Heart left ventricle (tissue), 16 donors: ENCODE measurements at regions not wholly inside any gene's neighbourhood (a gene's known extent, or its start where the extent isn't known, plus 50 kb on each side); places are given as distances from the start of the nearest gene placed in this dataset.

Experiments used
- ATAC-seq, 4 donors: fragments of 200-7000 bp; cut with Tn5 transposase; one replicate each; pipeline ENCODE4 v1.9.1; 2020 to 2022; ENCODE audit warnings: moderate library complexity in 4 of 4, mild to moderate bottlenecking in 3 of 4, moderate number of reproducible peaks in 1 of 4
- DNase-seq, 5 donors: peaks; one replicate each; pipeline ENCODE4 v3.0.0-alpha.2; 2020
- H3K27ac ChIP-seq, 12 donors: fragments of 200-600 bp; sonication (generic) in 4 of 12; one replicate each; pipeline versions ENCODE4 v1.5.0 to v1.8.0; 2016 to 2022; ENCODE audit warnings: mild to moderate bottlenecking in 2 of 12
- H3K27me3 ChIP-seq, 9 donors: fragments of 200-600 bp; sonication (generic) in 2 of 9; one replicate each; pipeline versions ENCODE4 v1.5.1 to v1.8.0; 2016 to 2022; ENCODE audit warnings: mild to moderate bottlenecking in 3 of 9
- H3K36me3 ChIP-seq, 9 donors: fragments of 200-600 bp; sonication (generic) in 2 of 9; one replicate each; pipeline versions ENCODE4 v1.5.0 to v1.8.0; 2018 to 2022; ENCODE audit warnings: mild to moderate bottlenecking in 2 of 9
- H3K4me1 ChIP-seq, 12 donors: fragments of 200-600 bp; sonication (generic) in 4 of 12; one replicate each; pipeline versions ENCODE4 v1.5.0 to v1.8.0; 2016 to 2022; ENCODE audit warnings: mild to moderate bottlenecking in 3 of 12
- H3K4me3 ChIP-seq, 12 donors: fragments of 200-600 bp; sonication (generic) in 4 of 12; one replicate each; pipeline versions ENCODE4 v1.5.0 to v1.8.0; 2017 to 2022; ENCODE audit warnings: mild to moderate bottlenecking in 9 of 12, moderate library complexity in 4 of 12
- H3K9me3 ChIP-seq, 12 donors: fragments of 200-600 bp; sonication (generic) in 4 of 12; one replicate each; pipeline versions ENCODE4 v1.5.0 to v1.8.0; 2016 to 2022; ENCODE audit warnings: mild to moderate bottlenecking in 1 of 12
- POLR2A ChIP-seq, 2 donors: fragments of 450-650 bp; IDR thresholded peaks; one replicate each; pipeline ENCODE4 v1.6.1; 2017; ENCODE audit warnings: antibody characterized with exemption in 2 of 2, mild to moderate bottlenecking in 2 of 2, moderate library complexity in 2 of 2
- WGBS, 4 donors: extraction: QIAGEN DNeasy Blood & Tissue Kit in 2 of 4; methylation state at CpG; one replicate each; pipeline versions ENCODE4 v1.1.5 to v1.1.7; 2013 to 2018; 5-methylcytosine and 5-hydroxymethylcytosine counted together
- intact Hi-C, 10 donors: fragments of 100-400 bp; cut with DNase I; formaldehyde crosslinking; loops; one replicate each; pipeline versions ENCODE4 v1.11.1 to v1.14.2; 2022
- TF ChIP-seq, protein P1 (sequence below), 12 donors: fragments of 200-600 bp; sonication (generic) in 4 of 12; IDR thresholded peaks; one replicate each; pipeline versions ENCODE4 v1.5.0 to v1.8.0; 2018 to 2022; ENCODE audit warnings: antibody characterized with exemption in 12 of 12, mild to moderate bottlenecking in 5 of 12
- donor health status: ischemic (EF 13 %, LVEDD 7.1; RV severe dilation, severe dysfunction).
- donor health status: healthy with polysubstance abuse.
- donor health status: DM: no; HTN: yes; CAD: no.
- donor health status: DM: no; HTN: no; CAD: no.
- donor health status: ischemic (EF 25% LVEDD 6.9; RV normal size, moderate dysfunction).
- donor health status: ischemic (EF 25% LVEDD 5.7; RV mildly dilated, moderate dysfunction).
- donor health status: healthy.
- donor health status: DM: yes; HTN: yes; CAD: no.
- donor health status: ischemic (EF 35%, LVEDD 5.7; RV mildly dilated, moderate dysfunction).
- donor health status: nonischemic (EF 11% LVEDD 7.7; RV severe dilation, severe dysfunction).
- donor health status: DM: yes; HTN: yes; CAD: no.
- donor health status: PGD.
- donor health status: ischemic (EF 29% LVEDD 5.4; RV normal size, mild dysfunction).
- donor health status: nonischemic (EF 23%, LVEDD 6.1; RV moderate dilation, normal function).

DNA sequence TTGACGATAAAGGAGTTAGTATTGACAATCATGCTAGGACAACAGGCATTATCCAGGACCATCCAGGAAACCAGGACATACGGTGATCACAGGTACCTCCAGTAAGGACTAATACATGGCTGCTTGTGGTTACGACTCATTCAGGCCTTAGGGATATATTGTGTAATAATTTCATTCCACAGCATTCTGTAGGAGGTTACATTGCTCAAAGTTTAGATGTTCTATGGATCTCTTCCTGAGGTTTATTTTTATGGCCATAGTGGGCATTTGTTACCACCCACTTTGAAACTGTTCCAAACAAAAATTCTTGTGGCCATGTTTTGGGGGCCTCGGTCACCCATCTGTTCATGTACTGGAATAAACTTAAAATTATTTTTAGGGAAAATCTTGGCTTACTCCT, 431.6 kb downstream of the METTL4 start:
- no peak overlapping the region for H3K4me3 ChIP-seq
- no peak overlapping the region for H3K27ac ChIP-seq
- no peaks in the 10 kb centered on the region for H3K4me1 ChIP-seq
- H3K36me3 ChIP-seq, result no peaks in the 10 kb centered on the region
- DNase-seq, result no peak
- TF ChIP-seq, protein P1, sequence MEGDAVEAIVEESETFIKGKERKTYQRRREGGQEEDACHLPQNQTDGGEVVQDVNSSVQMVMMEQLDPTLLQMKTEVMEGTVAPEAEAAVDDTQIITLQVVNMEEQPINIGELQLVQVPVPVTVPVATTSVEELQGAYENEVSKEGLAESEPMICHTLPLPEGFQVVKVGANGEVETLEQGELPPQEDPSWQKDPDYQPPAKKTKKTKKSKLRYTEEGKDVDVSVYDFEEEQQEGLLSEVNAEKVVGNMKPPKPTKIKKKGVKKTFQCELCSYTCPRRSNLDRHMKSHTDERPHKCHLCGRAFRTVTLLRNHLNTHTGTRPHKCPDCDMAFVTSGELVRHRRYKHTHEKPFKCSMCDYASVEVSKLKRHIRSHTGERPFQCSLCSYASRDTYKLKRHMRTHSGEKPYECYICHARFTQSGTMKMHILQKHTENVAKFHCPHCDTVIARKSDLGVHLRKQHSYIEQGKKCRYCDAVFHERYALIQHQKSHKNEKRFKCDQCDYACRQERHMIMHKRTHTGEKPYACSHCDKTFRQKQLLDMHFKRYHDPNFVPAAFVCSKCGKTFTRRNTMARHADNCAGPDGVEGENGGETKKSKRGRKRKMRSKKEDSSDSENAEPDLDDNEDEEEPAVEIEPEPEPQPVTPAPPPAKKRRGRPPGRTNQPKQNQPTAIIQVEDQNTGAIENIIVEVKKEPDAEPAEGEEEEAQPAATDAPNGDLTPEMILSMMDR (IDR thresholded peaks at IDR 0.05), result no peak
- TF ChIP-seq POLR2A (IDR thresholded peaks at IDR 0.05), result no peak
- WGBS, 4 donors, result 92 to 97% (median 94%) methylated on average over 4 of the region's 4 CpGs
- ATAC-seq, result no peak
- intact Hi-C loops, result no loop called here
- no peaks in the 10 kb centered on the region for H3K9me3 ChIP-seq
- no peaks in the 10 kb centered on the region for H3K27me3 ChIP-seq

- H3K27me3 ChIP-seq, result no peaks in the 10 kb centered on the region
- ATAC-seq (no peak), DNase-seq (no peak)
- 58 to 79% (median 67%) methylated on average over 1 of the region's 1 CpG for WGBS, 4 donors
- intact Hi-C loops, result no loop called here
- no peak overlapping the region for H3K27ac ChIP-seq
- TF ChIP-seq, protein P1 (IDR thresholded peaks at IDR 0.05), result no peak
- no peaks in the 10 kb centered on the region for H3K36me3 ChIP-seq
- no peaks in the 10 kb centered on the region for H3K9me3 ChIP-seq
- H3K4me3 ChIP-seq, result no peak overlapping the region
- H3K4me1 ChIP-seq, result no peaks in the 10 kb centered on the region
Measured at GRCh38 chr18:2143636-2144035, 427.7 kb downstream of the METTL4 start.

DNA sequence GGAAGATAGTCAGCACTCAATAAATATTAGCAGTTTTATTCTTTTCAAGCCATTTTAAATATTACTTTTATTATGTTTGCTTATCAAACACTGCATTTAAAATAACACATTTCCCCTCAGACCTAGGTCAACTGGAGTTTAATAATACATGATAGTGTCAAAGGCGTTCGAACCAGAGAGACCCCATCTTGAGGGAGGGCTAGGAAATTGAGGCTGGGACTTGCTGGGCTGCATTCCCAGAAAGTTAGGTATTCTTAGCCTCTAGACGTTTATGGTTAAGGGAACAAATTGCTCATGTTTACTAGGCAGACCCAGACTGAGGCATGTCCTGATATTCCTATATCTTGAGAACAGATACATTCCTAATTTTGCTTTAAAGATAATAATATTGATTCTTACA, 426.5 kb downstream of the METTL4 start:
- Histone ChIP-seq H3K4me3 (no peak overlapping the region), H3K9me3 (no peaks in the 10 kb centered on the region), H3K27ac (no peak overlapping the region), H3K36me3 (no peaks in the 10 kb centered on the region), H3K4me1 (no peaks in the 10 kb centered on the region), H3K27me3 (no peaks in the 10 kb centered on the region)
- no peak for DNase-seq
- 67 to 73% (median 70%) methylated on average over 3 of the region's 3 CpGs for WGBS, 4 donors
- ATAC-seq, result no peak
- intact Hi-C loops, result loop anchor here in 1 of 10 donors (5.0 kb wide), 1 partner anchor 37 kb away; no protein-coding TSS in a partner anchor
- TF ChIP-seq, protein P1 (IDR thresholded peaks at IDR 0.05), result no peak
- no peak for TF ChIP-seq POLR2A (IDR thresholded peaks at IDR 0.05)

DNA sequence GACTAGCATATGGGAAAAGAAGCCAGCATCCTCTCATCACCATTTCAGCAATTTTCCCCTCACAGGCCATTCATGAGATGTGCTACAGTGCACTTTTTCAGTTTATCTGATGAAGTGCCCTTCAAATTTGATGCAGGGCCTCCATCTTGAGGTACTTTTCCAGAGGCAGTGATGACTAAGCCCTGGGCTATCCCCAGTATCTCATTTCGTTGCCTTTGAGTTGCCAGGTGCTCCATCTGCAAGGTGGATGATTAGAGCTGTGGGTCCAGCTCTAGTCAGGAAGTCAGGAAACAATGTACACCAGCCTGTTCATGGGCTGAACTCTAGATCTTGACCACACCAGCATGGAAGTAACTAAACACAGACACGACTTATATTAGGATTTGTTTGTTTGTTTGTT, 425.2 kb downstream of the METTL4 start:
- Histone ChIP-seq H3K36me3 (no peaks in the 10 kb centered on the region), H3K4me1 (no peaks in the 10 kb centered on the region), H3K27ac (no peak overlapping the region), H3K27me3 (no peaks in the 10 kb centered on the region), H3K9me3 (no peaks in the 10 kb centered on the region), H3K4me3 (no peak overlapping the region)
- ATAC-seq (no peak), DNase-seq (no peak)
- TF ChIP-seq, protein P1 (IDR thresholded peaks at IDR 0.05), result no peak
- intact Hi-C loops, result loop anchor here in 1 of 10 donors (5.0 kb wide), 1 partner anchor 36 kb away; no protein-coding TSS in a partner anchor
- WGBS, 4 donors, result 43 to 79% (median 61%) methylated on average over 2 of the region's 2 CpGs
